Prostate gland (tissue), 2 donors: ENCODE measurements at regions not wholly inside any gene's neighbourhood (a gene's known extent, or its start where the extent isn't known, plus 50 kb on each side); places are given as distances from the start of the nearest gene placed in this dataset.
"Not testable (repeated sequence)": the region's sequence is repeated elsewhere in the genome, so short reads cannot be mapped to it uniquely, and the experiment has no call there.

ENCODE experiments used
- DNase-seq: peaks from one replicate; pipeline ENCODE4 v3.0.0-alpha.2; 2019; ENCODE audit warnings: low spot score
- H3K27ac ChIP-seq, 2 donors: fragments of 200-600 bp; sonication (generic); 2 replicates each; pipeline ENCODE4 v1.5.1; 2017 to 2019
- H3K27me3 ChIP-seq: fragments of 200-600 bp; sonication (generic); replicated peaks from 2 replicates; pipeline ENCODE4 v1.5.1; 2019; ENCODE audit not compliant: insufficient read depth
- H3K36me3 ChIP-seq, 2 donors: fragments of 200-600 bp; sonication (generic); 1 replicate in 1 of 2; 2 replicates in 1 of 2; pipeline versions ENCODE4 v1.5.1 to v1.8.1; 2017 to 2019
- H3K4me1 ChIP-seq: fragments of 200-600 bp; sonication (generic); replicated peaks from 2 replicates; pipeline ENCODE4 v1.5.1; 2019
- H3K4me3 ChIP-seq, 2 donors: fragments of 200-600 bp; sonication (generic); 2 replicates each; pipeline ENCODE4 v1.5.1; 2017 to 2019
- H3K9me3 ChIP-seq: fragments of 200-600 bp; sonication (generic); 2 replicates; pipeline ENCODE4 v1.5.1; 2017
- CTCF ChIP-seq, 4 experiments: fragments of 200-600 bp in 2 of 4; fragments of 450-650 bp in 2 of 4; sonication (generic) in 2 of 4; IDR thresholded peaks; 1 replicate in 3 of 4; 2 replicates in 1 of 4; pipeline ENCODE4 v1.5.1; 2016 to 2019; ENCODE audit warnings: antibody characterized with exemption in 4 of 4, mild to moderate bottlenecking in 2 of 4, moderate library complexity in 2 of 4
- POLR2A ChIP-seq: fragments of 450-650 bp; IDR thresholded peaks from one replicate; pipeline ENCODE4 v1.6.1; 2016; ENCODE audit warnings: antibody characterized with exemption, mild to moderate bottlenecking
- POLR2AphosphoS5 ChIP-seq: sonication (generic); formaldehyde crosslinking; IDR thresholded peaks from one replicate; pipeline ENCODE4 v1.6.1; 2017; ENCODE audit warnings: antibody characterized with exemption
- WGBS: methylation state at CpG from one replicate; pipeline ENCODE4 v1.1.5; 2018; 5-methylcytosine and 5-hydroxymethylcytosine counted together
- intact Hi-C: fragments of 100-400 bp; cut with DNase I; formaldehyde crosslinking; loops from one replicate; pipeline ENCODE4 v1.14.2; 2022

GRCh38 chr13:72622546-72622945 is 104.9 kb downstream of the MZT1 start:
- intact Hi-C loops: no loop called here
- no peak overlapping the region for H3K4me3 ChIP-seq
- TF ChIP-seq CTCF (IDR thresholded peaks at IDR 0.05) (no peak), POLR2AphosphoS5 (no peak), POLR2A (no peak)
- WGBS: 81% methylated on average over 2 of the region's 2 CpGs
- no peaks in the 10 kb centered on the region for H3K36me3 ChIP-seq
- no peaks in the 10 kb centered on the region for H3K27me3 ChIP-seq
- no peak overlapping the region for H3K27ac ChIP-seq
- no peak for DNase-seq
- no peaks in the 10 kb centered on the region for H3K9me3 ChIP-seq
- no peaks in the 10 kb centered on the region for H3K4me1 ChIP-seq

- DNase-seq: no peak
- WGBS: 83% methylated on average over 2 of the region's 2 CpGs
- TF ChIP-seq POLR2AphosphoS5: no peak
- no peaks in the 10 kb centered on the region for H3K36me3 ChIP-seq
- no peaks in the 10 kb centered on the region for H3K9me3 ChIP-seq
- intact Hi-C loops: no loop called here
- H3K4me3 ChIP-seq: no peak overlapping the region
- H3K27ac ChIP-seq: no peak overlapping the region
- H3K27me3 ChIP-seq: no peaks in the 10 kb centered on the region
- no peaks in the 10 kb centered on the region for H3K4me1 ChIP-seq
Measured at GRCh38 chr13:72620874-72621273, 106.6 kb downstream of the MZT1 start.

- no peaks in the 10 kb centered on the region for H3K36me3 ChIP-seq
- no peaks in the 10 kb centered on the region for H3K4me1 ChIP-seq
- no peak overlapping the region for H3K27ac ChIP-seq
- 54% methylated on average over 1 of the region's 1 CpG for WGBS
- intact Hi-C loops: no loop called here
- no peak overlapping the region for H3K4me3 ChIP-seq
- no peaks in the 10 kb centered on the region for H3K27me3 ChIP-seq
- no peak for DNase-seq
- TF ChIP-seq CTCF (IDR thresholded peaks at IDR 0.05): no peak
- TF ChIP-seq POLR2A: no peak
- no peaks in the 10 kb centered on the region for H3K9me3 ChIP-seq
Measured at GRCh38 chr13:72617951-72618350, 109.5 kb downstream of the MZT1 start.

- Histone ChIP-seq H3K4me1 (no peaks in the 10 kb centered on the region), H3K4me3 (no peak overlapping the region), H3K36me3 (no peaks in the 10 kb centered on the region), H3K27ac (no peak overlapping the region), H3K27me3 (no peaks in the 10 kb centered on the region), H3K9me3 (no peaks in the 10 kb centered on the region)
- no peak for TF ChIP-seq POLR2A
- TF ChIP-seq CTCF (IDR thresholded peaks at IDR 0.05): no peak
- TF ChIP-seq POLR2AphosphoS5: no peak
- intact Hi-C loops: no loop called here
- 62% methylated on average over 2 of the region's 2 CpGs for WGBS
- DNase-seq: no peak
Measured at GRCh38 chr13:72617186-72617585, 110.2 kb downstream of the MZT1 start.

- H3K4me1 ChIP-seq, DNase-seq, H3K27me3 ChIP-seq, H3K36me3 ChIP-seq, intact Hi-C loops, H3K27ac ChIP-seq, H3K9me3 ChIP-seq, H3K4me3 ChIP-seq: not testable (repeated sequence)
- 86% methylated on average over 29 of the region's 29 CpGs for WGBS
Measured at GRCh38 chr13:72610251-72610891, 117.1 kb downstream of the MZT1 start.

- no peak overlapping the region for H3K27ac ChIP-seq
- H3K4me3 ChIP-seq: no peak overlapping the region
- H3K27me3 ChIP-seq: no peaks in the 10 kb centered on the region
- TF ChIP-seq POLR2AphosphoS5: no peak
- TF ChIP-seq POLR2A: no peak
- no peak for TF ChIP-seq CTCF (IDR thresholded peaks at IDR 0.05)
- H3K4me1 ChIP-seq: no peaks in the 10 kb centered on the region
- H3K9me3 ChIP-seq: no peaks in the 10 kb centered on the region
- no peak for DNase-seq
- WGBS: 74% methylated on average over 3 of the region's 3 CpGs
- H3K36me3 ChIP-seq: no peaks in the 10 kb centered on the region
- intact Hi-C loops: no loop called here
Measured at GRCh38 chr13:72599178-72599743, 128.2 kb downstream of the MZT1 start.
